HCT116 (cell line): ENCODE measurements at regions not wholly inside any gene's neighbourhood (a gene's known extent, or its start where the extent isn't known, plus 50 kb on each side); places are given as distances from the start of the nearest gene placed in this dataset.

Source experiments
- CEBPB ChIP-seq: IDR thresholded peaks from 2 replicates; pipeline ENCODE4 v1.6.1; 2012; ENCODE audit warnings: low read depth
- ELF1 ChIP-seq: IDR thresholded peaks from 2 replicates; pipeline ENCODE4 v1.6.1; 2012; ENCODE audit warnings: low read depth, borderline replicate concordance
- POLR2A ChIP-seq: IDR thresholded peaks from 2 replicates; pipeline ENCODE4 v1.7.0; 2011; ENCODE audit warnings: borderline replicate concordance; ENCODE audit not compliant: insufficient read depth, insufficient read length; ENCODE audit errors: extremely low read depth
- SIN3A ChIP-seq: IDR thresholded peaks from 2 replicates; pipeline ENCODE4 v1.6.1; 2012; ENCODE audit warnings: low read depth
- SP1 ChIP-seq: IDR thresholded peaks from 2 replicates; pipeline ENCODE4 v1.6.1; 2012; ENCODE audit warnings: low read depth
- SRF ChIP-seq: IDR thresholded peaks from 2 replicates; pipeline ENCODE4 v1.6.1; 2012; ENCODE audit warnings: low read depth
- TF ChIP-seq, protein P1 (sequence below), 3 experiments: fragments of 200-600 bp in 1 of 3; sonication (generic) in 1 of 3; IDR thresholded peaks in 2 of 3; conservative IDR thresholded peaks in 1 of 3; 2 replicates each; pipeline ENCODE4 v1.5.1; 2012 to 2017; ENCODE audit warnings: low read depth in 2 of 3, low read length in 2 of 3, antibody characterized with exemption in 1 of 3, borderline replicate concordance in 1 of 3, control low read depth in 1 of 3, mild to moderate bottlenecking in 1 of 3, mixed read lengths in 1 of 3, mixed run types in 1 of 3, moderate library complexity in 1 of 3; ENCODE audit not compliant: insufficient read depth in 1 of 3
- TF ChIP-seq, protein P2 (sequence below): IDR thresholded peaks from 2 replicates; pipeline ENCODE4 v1.6.1; 2011; ENCODE audit warnings: mild to moderate bottlenecking, low read length, moderate library complexity; ENCODE audit not compliant: insufficient replicate concordance; ENCODE audit errors: extremely low read depth

DNA sequence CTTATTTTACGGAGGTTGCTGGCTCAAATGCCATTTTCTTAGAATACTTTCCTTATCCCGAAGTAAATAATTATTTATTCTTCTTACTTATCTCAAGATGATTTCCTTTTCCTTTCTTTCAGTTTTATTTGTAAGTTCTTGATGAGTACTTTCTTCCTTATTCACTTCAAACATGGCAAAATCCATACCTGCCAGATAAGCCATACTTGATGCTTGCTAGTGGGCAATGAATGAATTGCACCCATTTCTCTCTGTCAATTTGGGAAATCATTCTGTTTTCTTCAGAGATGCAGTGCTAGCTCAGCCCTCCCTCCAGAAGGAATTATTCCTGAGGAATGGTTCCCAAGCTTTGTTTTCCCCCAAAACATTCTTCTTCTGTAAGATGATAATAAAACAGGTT, 598.3 kb downstream of the SPRY1 start:
- TF ChIP-seq POLR2A = no peak
- TF ChIP-seq, protein P1, sequence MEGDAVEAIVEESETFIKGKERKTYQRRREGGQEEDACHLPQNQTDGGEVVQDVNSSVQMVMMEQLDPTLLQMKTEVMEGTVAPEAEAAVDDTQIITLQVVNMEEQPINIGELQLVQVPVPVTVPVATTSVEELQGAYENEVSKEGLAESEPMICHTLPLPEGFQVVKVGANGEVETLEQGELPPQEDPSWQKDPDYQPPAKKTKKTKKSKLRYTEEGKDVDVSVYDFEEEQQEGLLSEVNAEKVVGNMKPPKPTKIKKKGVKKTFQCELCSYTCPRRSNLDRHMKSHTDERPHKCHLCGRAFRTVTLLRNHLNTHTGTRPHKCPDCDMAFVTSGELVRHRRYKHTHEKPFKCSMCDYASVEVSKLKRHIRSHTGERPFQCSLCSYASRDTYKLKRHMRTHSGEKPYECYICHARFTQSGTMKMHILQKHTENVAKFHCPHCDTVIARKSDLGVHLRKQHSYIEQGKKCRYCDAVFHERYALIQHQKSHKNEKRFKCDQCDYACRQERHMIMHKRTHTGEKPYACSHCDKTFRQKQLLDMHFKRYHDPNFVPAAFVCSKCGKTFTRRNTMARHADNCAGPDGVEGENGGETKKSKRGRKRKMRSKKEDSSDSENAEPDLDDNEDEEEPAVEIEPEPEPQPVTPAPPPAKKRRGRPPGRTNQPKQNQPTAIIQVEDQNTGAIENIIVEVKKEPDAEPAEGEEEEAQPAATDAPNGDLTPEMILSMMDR (IDR thresholded peaks at IDR 0.05 in 2 of 3, conservative IDR thresholded peaks at IDR 0.05 in 1 of 3; ENCODE audit: borderline replicate concordance in 1 of 3, insufficient read depth in 1 of 3, low read depth in 2 of 3, low read length in 2 of 3) = peak in 2 of 3 experiments; percentile 52 to 57; a peak in 4 of 6 replicates
- TF ChIP-seq CEBPB = no peak
- TF ChIP-seq SP1 = no peak
- TF ChIP-seq, protein P2, sequence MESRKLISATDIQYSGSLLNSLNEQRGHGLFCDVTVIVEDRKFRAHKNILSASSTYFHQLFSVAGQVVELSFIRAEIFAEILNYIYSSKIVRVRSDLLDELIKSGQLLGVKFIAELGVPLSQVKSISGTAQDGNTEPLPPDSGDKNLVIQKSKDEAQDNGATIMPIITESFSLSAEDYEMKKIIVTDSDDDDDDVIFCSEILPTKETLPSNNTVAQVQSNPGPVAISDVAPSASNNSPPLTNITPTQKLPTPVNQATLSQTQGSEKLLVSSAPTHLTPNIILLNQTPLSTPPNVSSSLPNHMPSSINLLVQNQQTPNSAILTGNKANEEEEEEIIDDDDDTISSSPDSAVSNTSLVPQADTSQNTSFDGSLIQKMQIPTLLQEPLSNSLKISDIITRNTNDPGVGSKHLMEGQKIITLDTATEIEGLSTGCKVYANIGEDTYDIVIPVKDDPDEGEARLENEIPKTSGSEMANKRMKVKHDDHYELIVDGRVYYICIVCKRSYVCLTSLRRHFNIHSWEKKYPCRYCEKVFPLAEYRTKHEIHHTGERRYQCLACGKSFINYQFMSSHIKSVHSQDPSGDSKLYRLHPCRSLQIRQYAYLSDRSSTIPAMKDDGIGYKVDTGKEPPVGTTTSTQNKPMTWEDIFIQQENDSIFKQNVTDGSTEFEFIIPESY = no peak
- TF ChIP-seq ELF1 = no peak
- TF ChIP-seq SRF = no peak
- TF ChIP-seq SIN3A = no peak
